Endothelial cell of umbilical vein (primary cell): ENCODE measurements at regions not wholly inside any gene's neighbourhood (a gene's known extent, or its start where the extent isn't known, plus 50 kb on each side); places are given as distances from the start of the nearest gene placed in this dataset.

Experiments used
- BruUV-seq: library from RNA; stranded (reverse); fragments of 400-500 nt; replicated peaks from 2 replicates; lab custom pipeline; 2021; lab: Mats Ljungman, UMichigan
- CTCF ChIA-PET: fragments of 300-600, 350-600 bp; sonication (Branson Sonifier 250); formaldehyde crosslinking; loops from one replicate; lab custom pipeline; 2021; ENCODE audit warnings: antibody characterized with exemption, inconsistent platforms; lab: Charles Lee
- POLR2A ChIA-PET: fragments of 300-600, 350-600 bp; sonication (Branson Sonifier 250); formaldehyde crosslinking; loops from one replicate; lab custom pipeline; 2021; ENCODE audit warnings: antibody characterized with exemption, inconsistent platforms; lab: Charles Lee
- DNase-seq: peaks from one replicate; pipeline ENCODE4 v3.0.0-alpha.2; 2011; ENCODE audit warnings: low read depth, low spot score
- FAIRE-seq: peaks from 2 replicates; lab custom pipeline; 2011; peaks lifted over from hg19 to GRCh38; lab: Jason Lieb, UNC
- H2AFZ ChIP-seq: 2 replicates; pipeline ENCODE4 v1.6.0; 2012; ENCODE audit warnings: low read depth, low read length, control low read depth, inconsistent platforms
- H3K27ac ChIP-seq: 2 replicates; pipeline ENCODE4 v1.5.1; 2011; ENCODE audit warnings: low read depth, mild to moderate bottlenecking, control low read depth, low read length, moderate library complexity; ENCODE audit not compliant: insufficient read depth
- H3K27me3 ChIP-seq, 2 experiments: 2 replicates each; pipeline versions ENCODE4 v1.6.0 to v1.6.1; 2011; ENCODE audit warnings: low read length in 2 of 2, mixed read lengths in 1 of 2; ENCODE audit not compliant: control insufficient read depth in 2 of 2, insufficient read depth in 2 of 2
- H3K36me3 ChIP-seq, 2 experiments: 2 replicates in 1 of 2; 3 replicates in 1 of 2; pipeline ENCODE4 v1.5.1; 2011; ENCODE audit warnings: low read length in 2 of 2, mild to moderate bottlenecking in 1 of 2, moderate library complexity in 1 of 2; ENCODE audit not compliant: control insufficient read depth in 2 of 2, insufficient read depth in 2 of 2; ENCODE audit errors: extremely low read depth in 1 of 2
- H3K4me1 ChIP-seq: 3 replicates; pipeline ENCODE4 v1.5.1; 2011; ENCODE audit warnings: mild to moderate bottlenecking, low read length; ENCODE audit not compliant: control insufficient read depth, insufficient read depth; ENCODE audit errors: extremely low read depth
- H3K4me2 ChIP-seq: 2 replicates; pipeline ENCODE4 v1.6.1; 2011; ENCODE audit warnings: low read length, control low read depth, mixed read lengths; ENCODE audit not compliant: insufficient read depth
- H3K4me3 ChIP-seq, 3 experiments: fragments of 200-600 bp in 1 of 3; sonication (generic), shearing (Covaris generic) in 1 of 3; replicated peaks in 1 of 3; 2 replicates each; pipeline ENCODE4 v1.5.1; 2011 to 2016; ENCODE audit warnings: control low read depth in 3 of 3, low read length in 3 of 3, mild to moderate bottlenecking in 2 of 3, inconsistent platforms in 1 of 3, low read depth in 1 of 3, moderate library complexity in 1 of 3; ENCODE audit not compliant: insufficient read depth in 1 of 3
- H3K79me2 ChIP-seq: 2 replicates; pipeline ENCODE4 v1.6.0; 2012; ENCODE audit warnings: low read length, inconsistent platforms; ENCODE audit not compliant: control insufficient read depth, insufficient read depth
- H3K9ac ChIP-seq: replicated peaks from 2 replicates; pipeline ENCODE3; 2011; ENCODE audit warnings: low read length, control low read depth; ENCODE audit not compliant: insufficient read depth; ENCODE audit errors: extremely low read depth
- H3K9me1 ChIP-seq: replicated peaks from 3 replicates; pipeline ENCODE4 v1.6.0; 2011; ENCODE audit warnings: mild to moderate bottlenecking, low read length; ENCODE audit not compliant: control insufficient read depth, insufficient read depth; ENCODE audit errors: extremely low read depth
- H3K9me3 ChIP-seq: replicated peaks from 2 replicates; pipeline ENCODE4 v1.5.1; 2012; ENCODE audit warnings: low read length, inconsistent platforms; ENCODE audit not compliant: control insufficient read depth, insufficient read depth
- H4K20me1 ChIP-seq: replicated peaks from 2 replicates; pipeline ENCODE3; 2011; ENCODE audit warnings: mild to moderate bottlenecking, low read length; ENCODE audit not compliant: control insufficient read depth, insufficient read depth; ENCODE audit errors: extremely low read depth
- EZH2 ChIP-seq: IDR thresholded peaks from 2 replicates; pipeline ENCODE4 v1.6.1; 2012; ENCODE audit warnings: borderline replicate concordance, low read depth, mild to moderate bottlenecking, moderate library complexity, low read length, inconsistent platforms; ENCODE audit not compliant: severe bottlenecking
- FOS ChIP-seq: IDR thresholded peaks from 2 replicates; pipeline ENCODE4 v1.6.1; 2011; ENCODE audit warnings: mild to moderate bottlenecking, low read length, moderate library complexity, borderline replicate concordance; ENCODE audit not compliant: insufficient read depth
- GATA2 ChIP-seq: IDR thresholded peaks from 2 replicates; pipeline ENCODE4 v1.7.0; 2011; ENCODE audit warnings: low read depth, mild to moderate bottlenecking, moderate library complexity, mixed read lengths, low read length; ENCODE audit not compliant: insufficient read length, insufficient read depth
- JUN ChIP-seq: IDR thresholded peaks from 2 replicates; pipeline ENCODE4 v1.6.1; 2011; ENCODE audit warnings: borderline replicate concordance, low read depth; ENCODE audit not compliant: insufficient read length, insufficient read depth
- MYC ChIP-seq: IDR thresholded peaks from one replicate; pipeline ENCODE4 v1.6.1; 2011; ENCODE audit warnings: mild to moderate bottlenecking, low read depth, low read length
- POLR2A ChIP-seq: IDR thresholded peaks from 2 replicates; pipeline ENCODE4 v1.6.1; 2012; ENCODE audit warnings: low read depth, mild to moderate bottlenecking, control low read depth, low read length
- POLR2AphosphoS5 ChIP-seq: IDR thresholded peaks from 2 replicates; pipeline ENCODE4 v1.6.1; 2012; ENCODE audit warnings: low read depth, mild to moderate bottlenecking, control low read depth, low read length, moderate library complexity; ENCODE audit not compliant: insufficient read depth
- dilution Hi-C: fragments of 300-500 bp; cut with MboI; formaldehyde crosslinking; loops from one replicate; pipeline ENCODE4 v1.15.0; 2019; ENCODE audit warnings: low sequenced_read_pairs; ENCODE audit not compliant: extremely low pct_ligation_motif_present
- intact Hi-C: fragments of 100-400 bp; cut with micrococcal nuclease; formaldehyde crosslinking; loops from one replicate; pipeline ENCODE4 v1.10.0; 2022
- TF ChIP-seq, protein P1 (sequence below), 2 donors: IDR thresholded peaks; 1 replicate in 1 of 2; 2 replicates in 1 of 2; pipeline ENCODE4 v1.5.1; 2011; ENCODE audit warnings: low read length in 2 of 2, mild to moderate bottlenecking in 2 of 2, moderate library complexity in 2 of 2, control low read depth in 1 of 2, inconsistent platforms in 1 of 2, low read depth in 1 of 2; ENCODE audit not compliant: insufficient read depth in 1 of 2; ENCODE audit errors: extremely low read depth in 1 of 2
- TF ChIP-seq, protein P2 (sequence below): IDR thresholded peaks from 2 replicates; pipeline ENCODE4 v1.6.1; 2011; ENCODE audit not compliant: insufficient read depth, insufficient read length

DNA sequence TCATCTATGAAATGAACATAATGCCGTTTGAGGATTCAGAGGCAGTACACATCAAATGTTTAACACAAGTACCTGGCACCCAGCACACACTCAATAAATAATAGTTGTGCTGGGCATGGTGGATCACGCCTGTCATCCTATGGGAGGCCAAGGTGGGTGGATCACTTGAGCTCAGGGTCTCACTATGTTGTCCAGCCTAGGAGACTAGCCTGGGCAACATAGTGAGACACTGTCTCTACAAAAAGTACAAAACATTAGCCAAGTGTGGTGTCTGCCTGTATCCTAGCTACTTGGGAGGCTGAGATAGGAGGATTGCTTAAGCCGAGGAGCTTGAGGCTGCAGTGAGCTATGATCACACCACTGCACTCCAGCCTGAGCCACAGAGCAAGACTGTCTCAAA, 98.1 kb upstream of the SALL4 start:
- Histone ChIP-seq H3K79me2 (no peaks in the 10 kb centered on the region), H2AFZ (no peak overlapping the region), H3K4me1 (no peaks in the 10 kb centered on the region), H3K36me3 (no peaks in the 10 kb centered on the region), H3K9me1 (no peaks in the 10 kb centered on the region), H3K4me2 (no peak overlapping the region), H3K9me3 (no peaks in the 10 kb centered on the region), H4K20me1 (no peaks in the 10 kb centered on the region), H3K4me3 (no peak overlapping the region), H3K27me3 (no peaks in the 10 kb centered on the region), H3K9ac (no peak overlapping the region), H3K27ac (no peak overlapping the region)
- BruUV-seq, result no TSS peak
- dilution Hi-C loops, result no loop called here
- ChIA-PET POLR2A (no interaction called here), CTCF (interaction anchor here (1.0 kb wide), 1 partner anchor 18 kb away, joined by 3 read pairs; no protein-coding TSS in a partner anchor)
- intact Hi-C loops, result no loop called here
- FAIRE-seq (no peak), DNase-seq (no peak)
- TF ChIP-seq GATA2 (no peak), POLR2A (no peak), JUN (no peak), POLR2AphosphoS5 (no peak), FOS (no peak), MYC (no peak), EZH2 (no peak)
- TF ChIP-seq, protein P1, sequence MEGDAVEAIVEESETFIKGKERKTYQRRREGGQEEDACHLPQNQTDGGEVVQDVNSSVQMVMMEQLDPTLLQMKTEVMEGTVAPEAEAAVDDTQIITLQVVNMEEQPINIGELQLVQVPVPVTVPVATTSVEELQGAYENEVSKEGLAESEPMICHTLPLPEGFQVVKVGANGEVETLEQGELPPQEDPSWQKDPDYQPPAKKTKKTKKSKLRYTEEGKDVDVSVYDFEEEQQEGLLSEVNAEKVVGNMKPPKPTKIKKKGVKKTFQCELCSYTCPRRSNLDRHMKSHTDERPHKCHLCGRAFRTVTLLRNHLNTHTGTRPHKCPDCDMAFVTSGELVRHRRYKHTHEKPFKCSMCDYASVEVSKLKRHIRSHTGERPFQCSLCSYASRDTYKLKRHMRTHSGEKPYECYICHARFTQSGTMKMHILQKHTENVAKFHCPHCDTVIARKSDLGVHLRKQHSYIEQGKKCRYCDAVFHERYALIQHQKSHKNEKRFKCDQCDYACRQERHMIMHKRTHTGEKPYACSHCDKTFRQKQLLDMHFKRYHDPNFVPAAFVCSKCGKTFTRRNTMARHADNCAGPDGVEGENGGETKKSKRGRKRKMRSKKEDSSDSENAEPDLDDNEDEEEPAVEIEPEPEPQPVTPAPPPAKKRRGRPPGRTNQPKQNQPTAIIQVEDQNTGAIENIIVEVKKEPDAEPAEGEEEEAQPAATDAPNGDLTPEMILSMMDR (IDR thresholded peaks at IDR 0.05; ENCODE audit: extremely low read depth in 1 of 2, insufficient read depth in 1 of 2, low read depth in 1 of 2, low read length in 2 of 2), result no peak
- TF ChIP-seq, protein P2, sequence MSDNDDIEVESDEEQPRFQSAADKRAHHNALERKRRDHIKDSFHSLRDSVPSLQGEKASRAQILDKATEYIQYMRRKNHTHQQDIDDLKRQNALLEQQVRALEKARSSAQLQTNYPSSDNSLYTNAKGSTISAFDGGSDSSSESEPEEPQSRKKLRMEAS, result no peak
